Spinal cord (tissue), 9 donors: ENCODE measurements at regions not wholly inside any gene's neighbourhood (a gene's known extent, or its start where the extent isn't known, plus 50 kb on each side); places are given as distances from the start of the nearest gene placed in this dataset.

ENCODE experiments used
- DNase-seq, 6 donors: peaks; one replicate each; pipeline versions ENCODE4 v3.0.0 to v3.0.0-alpha.2; 2013 to 2015; ENCODE audit warnings: low spot score in 6 of 6, low read depth in 4 of 6
- H3K27ac ChIP-seq: one replicate; pipeline ENCODE4 v1.5.1; 2013; ENCODE audit warnings: low read depth, low read length, control low read depth
- H3K27me3 ChIP-seq: one replicate; pipeline ENCODE4 v1.6.1; 2013; ENCODE audit warnings: low read length; ENCODE audit not compliant: control insufficient read depth, insufficient read depth
- H3K36me3 ChIP-seq: one replicate; pipeline ENCODE4 v1.6.1; 2013; ENCODE audit warnings: low read length; ENCODE audit not compliant: control insufficient read depth, insufficient read depth
- H3K4me1 ChIP-seq: one replicate; pipeline ENCODE4 v1.6.1; 2013; ENCODE audit warnings: low read length; ENCODE audit not compliant: control insufficient read depth, insufficient read depth
- H3K4me3 ChIP-seq: one replicate; pipeline ENCODE4 v1.5.1; 2013; ENCODE audit warnings: low read depth, low read length, control low read depth
- H3K9me3 ChIP-seq: one replicate; pipeline ENCODE4 v1.6.1; 2013; ENCODE audit warnings: low read length; ENCODE audit not compliant: control insufficient read depth, insufficient read depth
- WGBS: methylation state at CpG from one replicate; pipeline ENCODE4 v1.1.5; 2013; ENCODE audit warnings: missing lambda C conversion rate; ENCODE audit not compliant: insufficient coverage; 5-methylcytosine and 5-hydroxymethylcytosine counted together
- donor health status: healthy.

GRCh38 chr16:63830061-63830460 is 1291.8 kb downstream of the CDH11 start:
- DNase-seq = peak in 1 of 6 donors; percentile 53
- H3K27ac ChIP-seq = no peak overlapping the region
- no peaks in the 10 kb centered on the region for H3K4me1 ChIP-seq
- H3K36me3 ChIP-seq = no peaks in the 10 kb centered on the region
- WGBS = 70% methylated on average over 2 of the region's 3 CpGs
- H3K4me3 ChIP-seq = no peak overlapping the region
- H3K27me3 ChIP-seq = no peaks in the 10 kb centered on the region
- H3K9me3 ChIP-seq = no peaks in the 10 kb centered on the region

- 100% methylated on average over 2 of the region's 3 CpGs for WGBS
Observed at GRCh38 chr16:63822818-63823217, 1299.0 kb downstream of the CDH11 start.

GRCh38 chr16:63816276-63816675 is 1305.6 kb downstream of the CDH11 start:
- 13% methylated on average over 1 of the region's 3 CpGs for WGBS
- Histone ChIP-seq H3K27me3 (no peaks in the 10 kb centered on the region), H3K36me3 (no peaks in the 10 kb centered on the region), H3K4me3 (no peak overlapping the region), H3K4me1 (peaks cover 2% of the 10 kb centered on the region), H3K9me3 (no peaks in the 10 kb centered on the region), H3K27ac (no peak overlapping the region)
- DNase-seq = peak in 2 of 6 donors; percentile 59 to 63

More at GRCh38 chr16:63822818-63823217, 1299.0 kb downstream of the CDH11 start:
- no peaks in the 10 kb centered on the region for H3K4me1 ChIP-seq
- no peaks in the 10 kb centered on the region for H3K27me3 ChIP-seq
- no peaks in the 10 kb centered on the region for H3K36me3 ChIP-seq
- H3K4me3 ChIP-seq = no peak overlapping the region
- no peak overlapping the region for H3K27ac ChIP-seq
- no peak for DNase-seq
- H3K9me3 ChIP-seq = no peaks in the 10 kb centered on the region

GRCh38 chr16:63813862-63814261 is 1308.0 kb downstream of the CDH11 start:
- Histone ChIP-seq H3K27me3 (no peaks in the 10 kb centered on the region), H3K36me3 (no peaks in the 10 kb centered on the region), H3K4me1 (peaks cover 2% of the 10 kb centered on the region), H3K9me3 (no peaks in the 10 kb centered on the region), H3K4me3 (no peak overlapping the region), H3K27ac (no peak overlapping the region)
- DNase-seq = no peak

GRCh38 chr16:63808730-63809129 is 1313.1 kb downstream of the CDH11 start:
- no peak overlapping the region for H3K27ac ChIP-seq
- no CpG with 5 or more reads among the region's 1 CpG for WGBS
- no peaks in the 10 kb centered on the region for H3K36me3 ChIP-seq
- H3K9me3 ChIP-seq = no peaks in the 10 kb centered on the region
- H3K4me3 ChIP-seq = no peak overlapping the region
- H3K4me1 ChIP-seq = no peaks in the 10 kb centered on the region
- no peaks in the 10 kb centered on the region for H3K27me3 ChIP-seq
- no peak for DNase-seq

- Histone ChIP-seq H3K27ac (no peak overlapping the region), H3K36me3 (no peaks in the 10 kb centered on the region), H3K4me3 (no peak overlapping the region), H3K9me3 (no peaks in the 10 kb centered on the region), H3K27me3 (no peaks in the 10 kb centered on the region), H3K4me1 (no peaks in the 10 kb centered on the region)
- no peak for DNase-seq
- no CpG with 5 or more reads among the region's 3 CpGs for WGBS
Observed at GRCh38 chr16:63806794-63807506, 1314.9 kb downstream of the CDH11 start.

GRCh38 chr16:63804126-63804525 is 1317.7 kb downstream of the CDH11 start:
- Histone ChIP-seq H3K4me3 (no peak overlapping the region), H3K36me3 (no peaks in the 10 kb centered on the region), H3K27me3 (no peaks in the 10 kb centered on the region), H3K4me1 (no peaks in the 10 kb centered on the region), H3K27ac (no peak overlapping the region), H3K9me3 (no peaks in the 10 kb centered on the region)
- no CpG with 5 or more reads among the region's 2 CpGs for WGBS
- no peak for DNase-seq

- no peaks in the 10 kb centered on the region for H3K27me3 ChIP-seq
- no peak overlapping the region for H3K4me3 ChIP-seq
- no peaks in the 10 kb centered on the region for H3K4me1 ChIP-seq
- no peak overlapping the region for H3K27ac ChIP-seq
- peaks cover 9% of the 10 kb centered on the region for H3K9me3 ChIP-seq
- WGBS = 100% methylated on average over 1 of the region's 2 CpGs
- H3K36me3 ChIP-seq = no peaks in the 10 kb centered on the region
- no peak for DNase-seq
Observed at GRCh38 chr16:63789603-63790002, 1332.3 kb downstream of the CDH11 start.

GRCh38 chr16:63787014-63787413 is 1334.8 kb downstream of the CDH11 start:
- Histone ChIP-seq H3K27ac (no peak overlapping the region), H3K36me3 (no peaks in the 10 kb centered on the region), H3K4me1 (no peaks in the 10 kb centered on the region), H3K9me3 (peaks cover 9% of the 10 kb centered on the region), H3K27me3 (no peaks in the 10 kb centered on the region), H3K4me3 (no peak overlapping the region)
- DNase-seq = no peak
- no CpG with 5 or more reads among the region's 1 CpG for WGBS

GRCh38 chr16:63785170-63785569 is 1336.7 kb downstream of the CDH11 start:
- H3K36me3 ChIP-seq = no peaks in the 10 kb centered on the region
- H3K4me3 ChIP-seq = no peak overlapping the region
- H3K27me3 ChIP-seq = no peaks in the 10 kb centered on the region
- WGBS = no CpG with 5 or more reads among the region's 2 CpGs
- peaks cover 9% of the 10 kb centered on the region for H3K9me3 ChIP-seq
- H3K27ac ChIP-seq = no peak overlapping the region
- no peak for DNase-seq
- H3K4me1 ChIP-seq = no peaks in the 10 kb centered on the region
